Epithelial cell of prostate (primary cell): ENCODE measurements at regions not wholly inside any gene's neighbourhood (a gene's known extent, or its start where the extent isn't known, plus 50 kb on each side); places are given as distances from the start of the nearest gene placed in this dataset.

Experiments used
- DNase-seq: peaks from one replicate; pipeline ENCODE4 v3.0.0-alpha.2; 2011; ENCODE audit warnings: low read depth, low spot score
- H3K27ac ChIP-seq: fragments of 450-650 bp; 2 replicates; pipeline ENCODE4 v1.5.1; 2017; ENCODE audit warnings: mild to moderate bottlenecking

DNA sequence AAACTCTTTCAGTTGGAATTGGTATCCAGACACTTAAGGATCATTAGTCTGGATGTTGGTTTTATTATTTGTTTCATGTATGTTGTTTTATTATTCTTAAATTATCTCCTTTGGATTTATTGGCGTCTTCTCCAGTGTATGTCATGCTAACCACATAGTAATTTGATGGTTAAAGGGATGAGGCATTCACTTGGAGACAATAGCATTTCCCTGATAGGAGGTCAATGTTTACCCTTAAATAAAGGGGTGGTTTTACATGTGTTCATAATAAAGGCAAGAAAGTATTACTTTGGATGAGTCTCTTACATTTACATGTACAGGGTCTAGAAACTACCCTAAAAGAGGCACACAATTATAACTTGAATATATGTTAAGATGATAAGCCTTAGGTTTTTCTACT, 51.2 kb upstream of the RNF144B start:
- no peak for DNase-seq
- no peak overlapping the region for H3K27ac ChIP-seq

DNA sequence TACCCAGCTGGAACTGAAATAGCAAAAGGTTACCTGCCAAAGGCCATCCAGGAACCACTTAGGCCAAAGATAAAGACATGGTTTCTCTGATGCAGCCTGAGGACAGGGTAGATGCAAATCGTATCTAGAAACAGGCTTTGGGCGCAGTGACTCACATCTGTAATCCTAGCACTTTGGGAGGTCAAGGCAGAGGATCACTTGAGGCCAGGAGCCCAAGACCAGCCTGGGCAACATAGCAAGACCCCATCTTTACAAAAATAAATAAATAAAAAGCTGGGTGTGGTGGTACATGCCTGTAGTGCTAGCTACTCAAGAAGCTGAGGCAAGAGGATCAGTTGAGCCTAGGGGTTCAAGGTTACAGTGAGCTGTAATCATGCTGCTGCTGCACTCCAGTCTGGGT, 52.9 kb upstream of the RNF144B start:
- DNase-seq = no peak

GRCh38 chr6:18330548-18331081, 56.5 kb upstream of the RNF144B start:
- H3K27ac ChIP-seq = no peak overlapping the region

More for the DNA sequence above, 52.9 kb upstream of the RNF144B start:
- no peak overlapping the region for H3K27ac ChIP-seq

GRCh38 chr6:18329776-18330175, 57.4 kb upstream of the RNF144B start:
- no peak for DNase-seq

More at GRCh38 chr6:18330548-18331081, 56.5 kb upstream of the RNF144B start:
- no peak for DNase-seq

DNA sequence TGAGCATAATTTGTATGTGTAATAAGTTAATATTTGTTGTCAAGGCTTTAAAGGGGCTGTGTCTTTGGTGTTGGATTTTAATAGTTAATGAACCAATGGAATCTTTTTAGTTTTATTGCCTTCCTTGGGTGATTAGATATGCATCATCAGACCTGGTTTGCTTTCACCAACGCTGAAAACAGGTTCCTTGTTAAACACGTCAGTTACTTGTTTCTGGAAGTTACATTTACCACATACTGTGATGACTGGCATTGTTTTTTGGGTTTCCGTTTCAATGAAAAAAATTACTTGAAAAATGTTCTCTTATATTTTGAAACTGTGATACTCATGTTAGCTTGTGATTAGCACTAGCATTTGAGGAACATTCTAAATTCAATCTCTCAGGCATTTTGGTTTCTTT, 58.6 kb upstream of the RNF144B start:
- peak overlapping the region; percentile 78 for H3K27ac ChIP-seq

More at GRCh38 chr6:18329776-18330175, 57.4 kb upstream of the RNF144B start:
- no peak overlapping the region for H3K27ac ChIP-seq

DNA sequence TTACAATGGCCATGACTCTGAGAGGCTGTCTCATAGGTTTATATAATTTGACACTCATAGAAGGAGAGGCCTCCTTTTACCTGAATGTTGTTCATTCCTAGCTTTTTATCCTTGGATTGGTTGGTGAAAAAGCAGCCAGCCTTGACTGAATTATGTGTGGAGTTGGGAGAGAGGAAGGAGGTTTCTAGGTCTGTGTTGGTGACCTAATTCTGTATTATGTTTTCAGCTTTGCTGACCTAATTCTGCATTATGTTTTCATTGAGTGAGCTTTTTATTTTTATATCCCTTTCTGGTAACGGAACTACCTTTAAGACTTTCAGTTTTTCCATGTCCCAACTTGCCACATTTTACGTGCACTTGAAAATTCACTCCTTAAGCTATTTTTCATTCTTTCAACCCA, 59.1 kb upstream of the RNF144B start:
- no peak for DNase-seq
- peak overlapping the region; percentile 78 for H3K27ac ChIP-seq

More for the DNA sequence above, 58.6 kb upstream of the RNF144B start:
- DNase-seq = peak; percentile 93

GRCh38 chr6:18327626-18328025, 59.5 kb upstream of the RNF144B start:
- no peak for DNase-seq
- H3K27ac ChIP-seq = peak overlapping the region; percentile 78

GRCh38 chr6:18326980-18327379, 60.2 kb upstream of the RNF144B start:
- peak overlapping the region; percentile 78 for H3K27ac ChIP-seq
- DNase-seq = no peak

DNA sequence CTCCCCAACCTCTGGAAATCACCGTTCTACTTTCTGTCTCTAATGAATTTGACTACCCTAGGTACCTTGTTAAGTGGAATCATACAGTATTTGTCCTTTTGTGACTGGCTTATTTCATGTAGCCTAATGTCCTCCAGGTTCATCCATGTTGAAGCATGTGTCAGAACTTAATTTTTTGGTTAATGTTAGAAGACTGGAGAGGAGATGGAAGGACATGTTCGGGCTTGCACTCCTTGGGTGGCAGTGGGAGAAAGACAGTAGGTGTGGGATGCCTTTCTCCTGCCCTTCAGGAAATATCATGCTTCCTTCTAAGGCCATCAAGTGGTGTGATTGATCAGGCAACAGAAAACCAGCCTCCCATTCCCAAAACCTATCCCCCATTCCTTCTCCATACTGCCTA, 61.1 kb upstream of the RNF144B start:
- H3K27ac ChIP-seq = peak overlapping the region; percentile 23
- DNase-seq = no peak

DNA sequence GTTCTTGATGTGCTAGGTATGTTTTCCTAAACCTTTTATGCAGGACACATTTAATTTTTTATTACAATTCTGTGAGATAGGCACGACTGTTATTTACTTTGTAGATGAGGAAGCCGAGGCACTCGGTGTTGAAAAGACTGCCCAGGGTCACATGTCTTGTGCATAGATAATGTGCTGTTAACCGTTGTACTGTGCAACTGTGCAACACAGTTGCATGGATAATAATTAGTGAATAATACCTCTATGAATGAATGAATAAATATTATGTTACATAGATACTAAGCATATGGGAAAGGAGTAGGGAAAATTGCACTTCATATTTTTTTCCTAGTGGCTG, 60.3 kb upstream of the DEK start:
- DNase-seq = no peak
- H3K27ac ChIP-seq = no peak overlapping the region

DNA sequence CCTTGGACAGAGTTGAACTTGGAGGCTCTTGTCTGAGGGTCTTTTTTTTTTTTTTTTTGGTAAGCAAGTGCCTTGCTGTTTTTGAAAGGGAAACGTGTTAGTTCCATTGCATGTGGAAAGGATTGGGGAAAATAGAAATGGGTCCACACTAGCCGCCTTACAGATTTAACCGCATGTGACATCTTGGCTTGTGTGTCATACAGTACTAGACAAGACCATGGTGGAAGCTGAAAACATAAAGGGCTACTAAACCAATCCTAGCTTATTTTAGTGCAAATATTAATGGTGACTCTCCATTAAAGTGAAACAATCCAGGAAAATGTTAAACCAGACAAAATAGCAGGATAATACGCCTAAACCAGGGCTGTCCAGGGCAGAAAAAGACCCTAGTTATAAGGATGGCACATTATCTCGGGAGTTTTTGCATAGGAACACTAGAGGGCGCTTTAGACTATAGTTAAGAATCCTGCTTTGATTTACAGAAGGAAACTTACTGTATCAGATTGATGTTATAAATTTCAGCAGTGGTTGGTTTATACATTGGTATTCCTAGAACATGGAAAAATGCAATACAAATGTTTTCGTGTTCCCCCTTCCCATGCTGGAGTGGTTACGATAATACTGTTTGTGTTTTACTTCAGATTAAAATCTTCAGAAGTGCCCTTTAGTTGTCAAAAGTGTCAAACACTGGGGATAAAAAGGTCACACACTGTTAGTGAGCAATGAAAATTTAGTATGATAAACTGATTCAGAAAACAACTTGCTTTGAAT, 59.8 kb upstream of the DEK start:
- DNase-seq = no peak
- H3K27ac ChIP-seq = no peak overlapping the region

- no peak for DNase-seq
- H3K27ac ChIP-seq = no peak overlapping the region
Observed at GRCh38 chr6:18317850-18318249, 53.5 kb upstream of the DEK start.

DNA sequence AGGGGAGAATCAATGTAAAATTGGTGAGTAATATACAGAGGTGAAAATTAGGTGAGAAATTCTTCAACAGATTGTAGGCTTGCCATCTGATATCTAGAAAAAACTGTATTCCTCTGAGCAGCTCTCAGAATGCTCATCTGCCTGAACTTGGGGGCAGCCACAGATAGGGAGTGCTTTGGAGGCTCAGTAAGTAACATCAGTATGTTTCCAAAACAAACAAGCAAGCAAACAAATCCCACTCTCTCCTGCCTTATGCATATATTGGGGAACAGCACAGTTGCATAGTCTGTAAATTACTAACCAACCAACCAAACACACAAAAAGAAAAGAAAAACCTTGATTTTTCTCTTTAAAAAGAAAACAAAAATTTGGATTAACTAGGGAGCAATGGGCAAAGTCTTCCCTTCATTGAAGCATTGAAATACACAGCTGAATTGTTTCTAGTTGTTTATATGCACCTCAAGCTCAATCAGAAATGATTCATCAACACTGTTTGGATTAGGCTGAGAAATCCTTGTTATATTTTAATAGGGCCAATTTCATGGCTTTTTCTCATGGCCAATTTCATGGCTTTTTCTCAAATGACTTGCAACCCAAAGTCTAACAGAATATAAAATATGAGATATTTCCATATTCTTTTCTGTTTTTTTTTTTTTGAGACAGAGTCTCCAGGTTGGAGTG, 50.1 kb upstream of the DEK start:
- no peak overlapping the region for H3K27ac ChIP-seq
- DNase-seq = no peak
